ENCODE measurements at regions not wholly inside any gene's neighbourhood (a gene's known extent, or its start where the extent isn't known, plus 50 kb on each side); places are given as distances from the start of the nearest gene placed in this dataset.

GRCh38 chr2:76679025-76679396 is 843.2 kb downstream of the LRRTM4 start:
- no peak overlapping the region for H3K27ac ChIP-seq
- H3K27me3 ChIP-seq (ENCODE audit: control insufficient read depth, insufficient read depth, low read length): no peaks in the 10 kb centered on the region
- no peaks in the 10 kb centered on the region for H3K4me1 ChIP-seq
- no peak overlapping the region for H3K9ac ChIP-seq
- no peak for TF ChIP-seq CTCF (IDR thresholded peaks at IDR 0.05)
- H3K4me3 ChIP-seq (ENCODE audit: low read depth, low read length): no peak overlapping the region
- H3K9me3 ChIP-seq (ENCODE audit: control insufficient read depth, low read length): no peaks in the 10 kb centered on the region
- H3K36me3 ChIP-seq (ENCODE audit: control insufficient read depth, insufficient read depth, low read length): no peaks in the 10 kb centered on the region
- H3K4me2 ChIP-seq (ENCODE audit: low read length): no peak overlapping the region
- H2AFZ ChIP-seq: no peak overlapping the region
- no peaks in the 10 kb centered on the region for H3K79me2 ChIP-seq

GRCh38 chr2:76678383-76679024 is 843.7 kb downstream of the LRRTM4 start:
- Histone ChIP-seq H3K4me1 (no peaks in the 10 kb centered on the region), H2AFZ (no peak overlapping the region), H3K36me3 (ENCODE audit: control insufficient read depth, insufficient read depth, low read length) (no peaks in the 10 kb centered on the region), H3K9me3 (ENCODE audit: control insufficient read depth, low read length) (no peaks in the 10 kb centered on the region), H3K27ac (no peak overlapping the region), H3K9ac (no peak overlapping the region), H3K4me3 (ENCODE audit: low read depth, low read length) (no peak overlapping the region), H3K27me3 (ENCODE audit: control insufficient read depth, insufficient read depth, low read length) (no peaks in the 10 kb centered on the region), H3K79me2 (no peaks in the 10 kb centered on the region), H3K4me2 (ENCODE audit: low read length) (no peak overlapping the region)
- no peak for TF ChIP-seq CTCF (IDR thresholded peaks at IDR 0.05)

GRCh38 chr2:76675212-76675611 is 847.0 kb downstream of the LRRTM4 start:
- no peaks in the 10 kb centered on the region for H3K36me3 ChIP-seq (ENCODE audit: control insufficient read depth, insufficient read depth, low read length)
- no peaks in the 10 kb centered on the region for H3K27me3 ChIP-seq (ENCODE audit: control insufficient read depth, insufficient read depth, low read length)
- no peak overlapping the region for H3K27ac ChIP-seq
- H3K4me2 ChIP-seq (ENCODE audit: low read length): no peak overlapping the region
- H3K9ac ChIP-seq: no peak overlapping the region
- H3K4me1 ChIP-seq: no peaks in the 10 kb centered on the region
- H3K79me2 ChIP-seq: no peaks in the 10 kb centered on the region
- TF ChIP-seq CTCF (IDR thresholded peaks at IDR 0.05): no peak
- H3K4me3 ChIP-seq (ENCODE audit: low read depth, low read length): no peak overlapping the region
- H2AFZ ChIP-seq: no peak overlapping the region
- no peaks in the 10 kb centered on the region for H3K9me3 ChIP-seq (ENCODE audit: control insufficient read depth, low read length)

- Histone ChIP-seq H3K9ac (no peak overlapping the region), H2AFZ (no peak overlapping the region)
Observed at GRCh38 chr2:76672798-76673197, 849.4 kb downstream of the LRRTM4 start.

More at GRCh38 chr2:76672798-76673197, 849.4 kb downstream of the LRRTM4 start:
- Histone ChIP-seq H3K4me2 (ENCODE audit: low read length) (no peak overlapping the region), H3K36me3 (ENCODE audit: control insufficient read depth, insufficient read depth, low read length) (no peaks in the 10 kb centered on the region), H3K4me3 (ENCODE audit: low read depth, low read length) (no peak overlapping the region), H3K27ac (no peak overlapping the region), H3K79me2 (no peaks in the 10 kb centered on the region), H3K4me1 (no peaks in the 10 kb centered on the region), H3K9me3 (ENCODE audit: control insufficient read depth, low read length) (no peaks in the 10 kb centered on the region), H3K27me3 (ENCODE audit: control insufficient read depth, insufficient read depth, low read length) (no peaks in the 10 kb centered on the region)
- TF ChIP-seq CTCF (IDR thresholded peaks at IDR 0.05): no peak
